ENCODE measurements at regions not wholly inside any gene's neighbourhood (a gene's known extent, or its start where the extent isn't known, plus 50 kb on each side); places are given as distances from the start of the nearest gene placed in this dataset.

DNA sequence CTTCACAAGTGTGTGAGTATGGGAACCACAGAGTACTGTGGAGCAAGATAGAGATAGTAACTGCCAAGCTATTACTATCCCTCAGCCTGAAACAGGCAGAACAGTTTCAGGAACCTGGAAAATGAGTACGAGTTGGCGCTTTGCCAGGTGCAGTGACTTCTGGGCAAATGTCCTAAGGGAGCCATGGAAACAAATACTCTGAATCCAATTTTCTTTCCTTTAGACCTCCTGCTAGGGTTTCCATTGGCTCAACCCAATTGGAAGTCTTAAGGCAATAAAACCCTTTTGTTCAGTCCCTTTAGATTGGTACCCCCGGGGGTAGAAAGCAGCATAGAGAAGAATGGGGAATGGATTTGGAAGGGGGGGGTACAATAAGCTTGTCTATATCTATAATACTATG lies 205.0 kb upstream of the EPHA7 start:
- TF ChIP-seq, protein P1, sequence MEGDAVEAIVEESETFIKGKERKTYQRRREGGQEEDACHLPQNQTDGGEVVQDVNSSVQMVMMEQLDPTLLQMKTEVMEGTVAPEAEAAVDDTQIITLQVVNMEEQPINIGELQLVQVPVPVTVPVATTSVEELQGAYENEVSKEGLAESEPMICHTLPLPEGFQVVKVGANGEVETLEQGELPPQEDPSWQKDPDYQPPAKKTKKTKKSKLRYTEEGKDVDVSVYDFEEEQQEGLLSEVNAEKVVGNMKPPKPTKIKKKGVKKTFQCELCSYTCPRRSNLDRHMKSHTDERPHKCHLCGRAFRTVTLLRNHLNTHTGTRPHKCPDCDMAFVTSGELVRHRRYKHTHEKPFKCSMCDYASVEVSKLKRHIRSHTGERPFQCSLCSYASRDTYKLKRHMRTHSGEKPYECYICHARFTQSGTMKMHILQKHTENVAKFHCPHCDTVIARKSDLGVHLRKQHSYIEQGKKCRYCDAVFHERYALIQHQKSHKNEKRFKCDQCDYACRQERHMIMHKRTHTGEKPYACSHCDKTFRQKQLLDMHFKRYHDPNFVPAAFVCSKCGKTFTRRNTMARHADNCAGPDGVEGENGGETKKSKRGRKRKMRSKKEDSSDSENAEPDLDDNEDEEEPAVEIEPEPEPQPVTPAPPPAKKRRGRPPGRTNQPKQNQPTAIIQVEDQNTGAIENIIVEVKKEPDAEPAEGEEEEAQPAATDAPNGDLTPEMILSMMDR (IDR thresholded peaks at IDR 0.05; ENCODE audit: control extremely low read depth, extremely low read depth), result no peak
- DNase-seq, result peak in 1 of 3 donors; percentile 9
- no peak overlapping the region for H3K9ac ChIP-seq (ENCODE audit: insufficient read depth in 1 of 2, low read length in 2 of 2)
- H3K9me3 ChIP-seq (ENCODE audit: control insufficient read depth in 4 of 4, insufficient read depth in 3 of 4, low read length in 3 of 4), result no peaks in the 10 kb centered on the region
- WGBS, 2 donors, result 80 to 81% methylated on average over 3 of the region's 3 CpGs
- no peaks in the 10 kb centered on the region for H3K4me1 ChIP-seq (ENCODE audit: control insufficient read depth in 5 of 5, insufficient read depth in 5 of 5, low read length in 5 of 5)
- no peak for ATAC-seq (ENCODE audit: insufficient read depth, low FRiP score)
- no peak overlapping the region for H3K27ac ChIP-seq (ENCODE audit: low read depth in 1 of 2, low read length in 1 of 2)
- H3K4me3 ChIP-seq, result no peak overlapping the region
- H3K36me3 ChIP-seq (ENCODE audit: control insufficient read depth in 4 of 4, insufficient read depth in 4 of 4, low read length in 4 of 4), result no peaks in the 10 kb centered on the region
- no peaks in the 10 kb centered on the region for H3K27me3 ChIP-seq (ENCODE audit: control insufficient read depth in 3 of 3, insufficient read depth in 3 of 3, low read length in 2 of 3)

DNA sequence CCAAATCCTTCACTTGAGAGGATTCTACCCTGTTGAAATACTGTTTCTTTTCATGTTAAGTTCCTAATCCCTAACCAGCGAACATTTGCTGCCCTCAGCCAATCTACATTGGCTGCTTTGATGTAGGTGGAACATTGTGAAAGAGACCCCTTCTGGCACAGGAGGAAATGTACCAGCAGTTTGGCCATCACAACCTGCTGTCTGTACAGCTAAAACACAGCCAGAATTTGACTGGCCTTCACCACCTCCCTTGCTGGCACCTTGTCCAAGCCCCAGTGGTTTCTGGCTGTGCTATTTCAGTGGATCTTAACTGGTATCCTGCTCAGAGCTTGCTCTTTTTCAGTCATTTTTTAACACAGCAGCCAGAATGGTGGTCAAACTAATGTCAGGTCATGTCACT lies 202.1 kb upstream of the EPHA7 start:
- H3K9me3 ChIP-seq (ENCODE audit: control insufficient read depth in 4 of 4, insufficient read depth in 3 of 4, low read length in 3 of 4), result peaks cover 0 to 2% (median 0%) of the 10 kb centered on the region in 4 donors
- H3K27me3 ChIP-seq (ENCODE audit: control insufficient read depth in 3 of 3, insufficient read depth in 3 of 3, low read length in 2 of 3), result no peaks in the 10 kb centered on the region
- no peaks in the 10 kb centered on the region for H3K4me1 ChIP-seq (ENCODE audit: control insufficient read depth in 5 of 5, insufficient read depth in 5 of 5, low read length in 5 of 5)
- H3K27ac ChIP-seq (ENCODE audit: low read depth in 1 of 2, low read length in 1 of 2), result no peak overlapping the region
- WGBS, 2 donors, result 75 to 78% methylated on average over 1 of the region's 1 CpG
- H3K9ac ChIP-seq (ENCODE audit: insufficient read depth in 1 of 2, low read length in 2 of 2), result no peak overlapping the region
- no peaks in the 10 kb centered on the region for H3K36me3 ChIP-seq (ENCODE audit: control insufficient read depth in 4 of 4, insufficient read depth in 4 of 4, low read length in 4 of 4)
- no peak overlapping the region for H3K4me3 ChIP-seq
- ATAC-seq (ENCODE audit: insufficient read depth, low FRiP score) (no peak), DNase-seq (peak in 1 of 3 donors; percentile 25)
- TF ChIP-seq, protein P1 (IDR thresholded peaks at IDR 0.05; ENCODE audit: control extremely low read depth, extremely low read depth), result no peak

DNA sequence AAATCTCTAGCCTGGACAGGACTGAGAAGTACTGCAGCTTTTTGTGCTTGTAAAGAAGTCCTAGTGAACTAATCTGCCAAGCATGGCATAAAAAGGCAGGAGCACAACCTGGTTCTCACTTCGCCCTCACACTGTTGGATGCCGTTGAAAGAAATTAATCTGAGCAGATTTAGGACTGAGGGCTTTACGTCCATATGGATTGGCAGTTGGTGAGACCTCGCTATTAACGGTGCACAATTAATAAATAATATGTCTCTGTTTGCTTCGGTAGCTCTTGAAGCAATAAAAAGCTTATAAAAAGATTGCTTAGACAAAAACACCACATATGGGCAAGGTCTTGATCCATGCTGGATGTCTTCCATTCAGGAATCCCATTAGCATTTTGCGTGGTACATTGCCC lies 185.6 kb upstream of the EPHA7 start:
- TF ChIP-seq, protein P1 (IDR thresholded peaks at IDR 0.05; ENCODE audit: control extremely low read depth, extremely low read depth), result no peak
- H3K27me3 ChIP-seq (ENCODE audit: control insufficient read depth in 3 of 3, insufficient read depth in 3 of 3, low read length in 2 of 3), result no peaks in the 10 kb centered on the region
- H3K9ac ChIP-seq (ENCODE audit: insufficient read depth in 1 of 2, low read length in 2 of 2), result no peak overlapping the region
- no peak overlapping the region for H3K4me3 ChIP-seq
- H3K4me1 ChIP-seq (ENCODE audit: control insufficient read depth in 5 of 5, insufficient read depth in 5 of 5, low read length in 5 of 5), result no peaks in the 10 kb centered on the region
- H3K9me3 ChIP-seq (ENCODE audit: control insufficient read depth in 4 of 4, insufficient read depth in 3 of 4, low read length in 3 of 4), result no peaks in the 10 kb centered on the region
- no peaks in the 10 kb centered on the region for H3K36me3 ChIP-seq (ENCODE audit: control insufficient read depth in 4 of 4, insufficient read depth in 4 of 4, low read length in 4 of 4)
- no peak overlapping the region for H3K27ac ChIP-seq (ENCODE audit: low read depth in 1 of 2, low read length in 1 of 2)
- WGBS, 2 donors, result 89 to 92% methylated on average over 7 of the region's 7 CpGs
- DNase-seq (no peak), ATAC-seq (ENCODE audit: insufficient read depth, low FRiP score) (no peak)

DNA sequence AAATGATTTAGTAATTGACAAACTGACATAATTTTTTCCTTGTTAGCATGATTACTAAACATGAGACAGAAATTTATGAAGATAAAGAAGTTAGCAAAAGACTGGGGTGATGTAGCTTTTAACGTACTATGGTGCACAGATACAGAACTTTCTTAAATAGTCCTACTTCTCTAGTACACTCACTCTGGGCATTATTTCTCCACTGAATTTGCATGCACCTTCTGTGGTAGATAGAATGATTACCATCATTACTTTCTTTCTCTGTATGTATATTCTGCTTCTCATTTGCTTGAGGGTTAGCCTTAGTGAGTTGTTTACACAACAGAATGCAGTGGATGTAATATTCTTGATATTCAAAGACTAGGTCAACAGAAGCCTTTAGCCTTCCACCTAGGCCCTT lies 173.1 kb upstream of the EPHA7 start:
- no peak for ATAC-seq (ENCODE audit: insufficient read depth, low FRiP score)
- Histone ChIP-seq H3K27ac (ENCODE audit: low read depth in 1 of 2, low read length in 1 of 2) (no peak overlapping the region), H3K9me3 (ENCODE audit: control insufficient read depth in 4 of 4, insufficient read depth in 3 of 4, low read length in 3 of 4) (no peaks in the 10 kb centered on the region), H3K27me3 (ENCODE audit: control insufficient read depth in 3 of 3, insufficient read depth in 3 of 3, low read length in 2 of 3) (peaks cover 0 to 2% (median 0%) of the 10 kb centered on the region in 3 donors), H3K9ac (ENCODE audit: insufficient read depth in 1 of 2, low read length in 2 of 2) (no peak overlapping the region), H3K36me3 (ENCODE audit: control insufficient read depth in 4 of 4, insufficient read depth in 4 of 4, low read length in 4 of 4) (no peaks in the 10 kb centered on the region), H3K4me1 (ENCODE audit: control insufficient read depth in 5 of 5, insufficient read depth in 5 of 5, low read length in 5 of 5) (peaks cover 0 to 5% (median 0%) of the 10 kb centered on the region in 5 donors), H3K4me3 (no peak overlapping the region)
- WGBS, 2 donors, result 87 to 94% methylated on average over 1 of the region's 1 CpG
- no peak for DNase-seq
- TF ChIP-seq, protein P1 (IDR thresholded peaks at IDR 0.05; ENCODE audit: control extremely low read depth, extremely low read depth), result no peak
